AG09319 (cell line): ENCODE measurements at regions not wholly inside any gene's neighbourhood (a gene's known extent, or its start where the extent isn't known, plus 50 kb on each side); places are given as distances from the start of the nearest gene placed in this dataset.

Source experiments
- DNase-seq: peaks from one replicate; pipeline ENCODE4 v3.0.0-alpha.2; 2010; ENCODE audit warnings: low read depth; ENCODE audit errors: extremely low read depth
- CTCF ChIP-seq: IDR thresholded peaks from 2 replicates; pipeline ENCODE4 v1.5.1; 2011; ENCODE audit warnings: low read depth, mild to moderate bottlenecking, inconsistent platforms, low read length, moderate library complexity

- no peak for DNase-seq
- no peak for TF ChIP-seq CTCF
These were observed 99.4 kb upstream of the TSC22D2 start for GRCh38 chr3:150308481-150309256.

GRCh38 chr3:150308037-150308319, 100.1 kb upstream of the TSC22D2 start:
- no peak for TF ChIP-seq CTCF

GRCh38 chr3:150307311-150308036, 100.6 kb upstream of the TSC22D2 start:
- TF ChIP-seq CTCF: no peak

More at GRCh38 chr3:150308037-150308319, 100.1 kb upstream of the TSC22D2 start:
- no peak for DNase-seq

GRCh38 chr3:150306906-150307305, 101.2 kb upstream of the TSC22D2 start:
- TF ChIP-seq CTCF: no peak
- DNase-seq: no peak

More at GRCh38 chr3:150307311-150308036, 100.6 kb upstream of the TSC22D2 start:
- no peak for DNase-seq

- TF ChIP-seq CTCF: no peak
- DNase-seq: no peak
These were observed 102.0 kb upstream of the TSC22D2 start for GRCh38 chr3:150306083-150306482.

- no peak for DNase-seq
- TF ChIP-seq CTCF: peak; percentile 6
These were observed 104.3 kb upstream of the TSC22D2 start for GRCh38 chr3:150303768-150304167.

GRCh38 chr3:150302246-150302645, 105.9 kb upstream of the TSC22D2 start:
- no peak for TF ChIP-seq CTCF
- DNase-seq: no peak
